ENCODE measurements at regions not wholly inside any gene's neighbourhood (a gene's known extent, or its start where the extent isn't known, plus 50 kb on each side); places are given as distances from the start of the nearest gene placed in this dataset.

DNA sequence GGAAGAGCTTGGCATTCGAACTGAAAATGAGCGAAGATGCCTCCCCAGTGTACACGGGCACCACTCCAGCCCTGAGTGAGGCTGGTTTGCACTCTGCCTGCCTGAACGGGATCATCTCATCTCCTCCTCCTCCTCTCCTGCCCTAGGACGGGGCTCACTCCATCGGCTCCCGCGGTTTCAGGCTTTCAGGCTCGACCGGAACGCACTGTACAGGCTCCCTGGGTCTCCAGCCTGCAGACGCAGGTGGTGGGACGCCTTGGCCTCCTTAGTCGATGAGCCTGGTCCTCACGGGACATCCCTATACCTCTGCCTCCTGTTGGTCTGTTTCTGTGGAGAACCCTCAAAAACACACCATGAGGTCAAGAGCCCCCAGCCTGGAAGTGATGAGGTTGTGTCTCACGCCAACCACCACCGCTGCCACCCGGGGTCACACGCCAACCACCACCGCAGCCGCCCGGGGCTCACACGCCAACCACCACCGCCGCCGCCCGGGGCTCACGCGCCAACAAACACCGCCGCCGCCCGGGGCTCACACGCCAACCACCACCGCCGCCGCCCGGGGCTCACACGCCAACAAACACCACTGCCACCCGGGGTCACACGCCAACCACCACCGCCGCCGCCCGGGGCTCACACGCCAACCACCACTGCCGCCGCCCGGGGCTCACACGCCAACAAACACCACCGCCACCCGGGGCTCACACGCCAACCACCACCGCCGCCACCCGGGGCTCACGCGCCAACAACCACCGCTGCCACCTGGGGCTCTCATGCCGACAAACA, 56.3 kb downstream of the FOXL3 start:
- TF ChIP-seq, protein P1, sequence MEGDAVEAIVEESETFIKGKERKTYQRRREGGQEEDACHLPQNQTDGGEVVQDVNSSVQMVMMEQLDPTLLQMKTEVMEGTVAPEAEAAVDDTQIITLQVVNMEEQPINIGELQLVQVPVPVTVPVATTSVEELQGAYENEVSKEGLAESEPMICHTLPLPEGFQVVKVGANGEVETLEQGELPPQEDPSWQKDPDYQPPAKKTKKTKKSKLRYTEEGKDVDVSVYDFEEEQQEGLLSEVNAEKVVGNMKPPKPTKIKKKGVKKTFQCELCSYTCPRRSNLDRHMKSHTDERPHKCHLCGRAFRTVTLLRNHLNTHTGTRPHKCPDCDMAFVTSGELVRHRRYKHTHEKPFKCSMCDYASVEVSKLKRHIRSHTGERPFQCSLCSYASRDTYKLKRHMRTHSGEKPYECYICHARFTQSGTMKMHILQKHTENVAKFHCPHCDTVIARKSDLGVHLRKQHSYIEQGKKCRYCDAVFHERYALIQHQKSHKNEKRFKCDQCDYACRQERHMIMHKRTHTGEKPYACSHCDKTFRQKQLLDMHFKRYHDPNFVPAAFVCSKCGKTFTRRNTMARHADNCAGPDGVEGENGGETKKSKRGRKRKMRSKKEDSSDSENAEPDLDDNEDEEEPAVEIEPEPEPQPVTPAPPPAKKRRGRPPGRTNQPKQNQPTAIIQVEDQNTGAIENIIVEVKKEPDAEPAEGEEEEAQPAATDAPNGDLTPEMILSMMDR (IDR thresholded peaks at IDR 0.05; ENCODE audit: low read depth, low read length) = no peak
- H3K4me3 ChIP-seq (ENCODE audit: low read depth, low read length) = no peak overlapping the region
- in situ Hi-C loops (cut with HindIII; ENCODE audit: low sequenced_read_pairs) = no loop called here
- DNase-seq (ENCODE audit: low read depth, low spot score) = no peak

DNA sequence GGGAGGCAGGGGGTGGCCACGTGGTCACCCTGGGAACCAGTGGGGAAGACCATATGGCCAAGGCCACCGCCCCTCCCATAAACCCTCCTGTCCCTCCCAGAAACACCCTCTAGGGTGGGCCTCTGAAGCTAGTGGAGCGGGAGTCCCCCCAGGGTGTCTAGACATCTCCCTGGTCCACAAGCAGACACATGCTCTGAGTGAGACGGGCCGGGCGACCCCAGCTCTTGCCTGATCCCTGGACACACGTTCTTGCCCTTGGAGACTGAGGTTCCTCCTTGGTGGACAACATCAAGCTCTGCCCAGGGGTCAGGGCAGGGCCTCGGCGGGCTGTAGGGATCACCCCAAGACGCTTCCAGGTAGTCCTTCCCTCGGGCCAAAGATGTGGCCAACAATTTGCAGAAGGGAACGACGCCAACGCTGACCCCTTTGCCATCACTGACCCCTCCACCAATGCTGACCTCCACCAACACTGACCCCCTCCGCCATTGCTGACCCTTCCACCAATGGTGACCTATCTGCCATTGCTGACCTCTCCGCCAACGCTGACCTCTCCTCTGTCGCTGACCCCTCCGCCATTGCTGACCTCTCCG, 57.1 kb downstream of the FOXL3 start:
- H3K4me3 ChIP-seq (ENCODE audit: low read depth, low read length) = no peak overlapping the region
- TF ChIP-seq, protein P1 (IDR thresholded peaks at IDR 0.05; ENCODE audit: low read depth, low read length) = no peak
- in situ Hi-C loops (cut with HindIII; ENCODE audit: low sequenced_read_pairs) = no loop called here
- DNase-seq (ENCODE audit: low read depth, low spot score) = no peak

DNA sequence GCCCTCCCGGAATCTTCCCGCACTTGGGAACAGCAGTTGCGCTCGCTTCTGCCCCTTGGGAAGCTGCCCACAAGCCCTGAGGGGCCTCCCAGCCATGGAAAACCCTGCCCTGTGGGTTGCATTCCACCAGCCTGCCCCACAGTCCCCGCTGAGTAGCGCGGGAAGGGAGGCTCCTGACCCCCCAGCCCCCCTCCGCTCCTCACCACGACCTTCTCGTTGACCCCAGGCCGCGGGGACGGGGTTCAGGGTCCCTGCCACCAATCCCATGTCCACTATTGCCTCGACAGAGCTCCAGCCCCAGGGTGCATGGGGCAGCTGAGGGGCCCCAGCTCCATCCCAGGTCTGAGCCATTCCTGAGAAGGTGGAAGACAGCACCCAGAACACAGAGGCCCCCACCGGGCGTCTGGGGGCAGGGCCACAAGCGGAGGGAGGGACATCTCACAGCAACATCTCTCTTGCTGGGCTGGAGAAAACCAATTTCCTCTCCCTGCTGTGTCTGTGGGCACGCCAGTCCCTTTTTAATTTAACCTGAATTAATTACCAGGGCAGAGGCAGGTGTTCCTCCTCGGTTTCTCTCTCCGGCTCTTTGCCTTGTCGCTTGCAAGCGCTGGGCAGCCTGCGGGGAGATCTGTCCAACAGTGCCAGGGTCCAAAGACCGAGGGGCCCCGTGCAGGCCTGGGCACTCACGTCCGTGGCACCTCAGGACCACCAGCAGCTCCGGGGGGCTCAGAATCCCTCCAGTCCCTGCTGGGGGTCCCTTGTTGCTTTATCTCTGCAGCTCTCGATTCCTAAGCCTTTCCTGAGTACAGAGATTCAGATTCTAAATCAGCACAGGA, 57.9 kb downstream of the FOXL3 start:
- no peak overlapping the region for H3K4me3 ChIP-seq (ENCODE audit: low read depth, low read length)
- no peak for DNase-seq (ENCODE audit: low read depth, low spot score)
- TF ChIP-seq, protein P1 (IDR thresholded peaks at IDR 0.05; ENCODE audit: low read depth, low read length) = no peak
- in situ Hi-C loops (cut with HindIII; ENCODE audit: low sequenced_read_pairs) = no loop called here

DNA sequence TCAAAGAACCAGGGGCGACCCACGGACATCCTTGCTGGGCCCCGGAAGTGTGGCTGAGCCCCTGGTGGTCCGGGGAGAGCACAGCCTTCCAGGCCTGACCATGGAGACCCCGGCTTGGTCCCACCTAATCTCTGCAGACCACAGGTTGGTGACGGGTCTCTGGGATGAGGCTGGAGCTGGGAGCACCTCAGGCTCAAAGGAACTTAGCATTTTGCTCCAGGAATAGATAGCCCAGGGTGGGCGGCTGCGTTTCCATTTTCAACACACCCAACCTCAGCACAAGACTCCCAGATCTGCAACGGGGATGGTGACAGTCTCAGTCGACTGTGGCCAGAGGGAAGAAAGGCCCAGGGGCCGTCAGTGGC, 58.5 kb downstream of the FOXL3 start:
- TF ChIP-seq, protein P1 (IDR thresholded peaks at IDR 0.05; ENCODE audit: low read depth, low read length) = no peak
- H3K4me3 ChIP-seq (ENCODE audit: low read depth, low read length) = no peak overlapping the region
- DNase-seq (ENCODE audit: low read depth, low spot score) = no peak
- in situ Hi-C loops (cut with HindIII; ENCODE audit: low sequenced_read_pairs) = no loop called here

DNA sequence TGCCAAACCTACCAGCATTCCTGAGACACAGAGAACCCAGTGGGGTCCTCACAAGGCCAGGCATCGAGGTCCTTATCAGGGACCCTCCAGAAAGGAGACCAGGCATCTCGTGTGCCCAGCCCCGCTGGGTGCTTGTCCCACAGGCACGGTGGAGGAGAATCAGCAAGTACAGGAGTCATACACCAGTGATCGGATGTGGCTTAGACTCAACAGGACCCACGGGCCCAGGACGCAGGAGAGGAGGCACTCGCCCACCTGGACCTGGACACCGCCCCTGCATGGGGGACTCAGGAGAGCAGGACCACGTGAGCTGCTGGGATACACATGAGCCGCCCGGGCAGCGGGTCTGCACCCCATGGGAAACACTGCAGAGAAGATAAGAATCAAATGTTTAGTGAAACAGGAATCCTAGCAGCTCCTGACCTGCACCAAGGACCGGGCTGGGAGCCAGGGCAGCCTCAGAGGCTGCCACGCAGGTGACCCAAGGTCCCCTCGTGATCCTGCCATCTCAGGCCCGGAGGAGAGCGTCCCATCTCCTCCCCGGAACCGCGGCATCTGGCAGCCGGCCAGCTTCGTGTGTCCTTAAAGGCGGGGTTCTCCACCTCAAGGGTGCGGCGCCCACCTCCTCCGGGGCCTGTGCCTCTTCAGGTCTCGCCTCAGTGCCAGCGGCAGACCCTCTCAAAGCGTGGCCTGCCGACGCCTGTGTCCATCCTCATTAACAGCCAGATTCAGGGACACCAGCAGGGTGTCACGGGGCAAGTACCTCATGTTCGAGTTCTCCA, 59.2 kb downstream of the FOXL3 start:
- TF ChIP-seq, protein P1 (IDR thresholded peaks at IDR 0.05; ENCODE audit: low read depth, low read length) = no peak
- H3K4me3 ChIP-seq (ENCODE audit: low read depth, low read length) = no peak overlapping the region
- no peak for DNase-seq (ENCODE audit: low read depth, low spot score)
- in situ Hi-C loops (cut with HindIII; ENCODE audit: low sequenced_read_pairs) = no loop called here

DNA sequence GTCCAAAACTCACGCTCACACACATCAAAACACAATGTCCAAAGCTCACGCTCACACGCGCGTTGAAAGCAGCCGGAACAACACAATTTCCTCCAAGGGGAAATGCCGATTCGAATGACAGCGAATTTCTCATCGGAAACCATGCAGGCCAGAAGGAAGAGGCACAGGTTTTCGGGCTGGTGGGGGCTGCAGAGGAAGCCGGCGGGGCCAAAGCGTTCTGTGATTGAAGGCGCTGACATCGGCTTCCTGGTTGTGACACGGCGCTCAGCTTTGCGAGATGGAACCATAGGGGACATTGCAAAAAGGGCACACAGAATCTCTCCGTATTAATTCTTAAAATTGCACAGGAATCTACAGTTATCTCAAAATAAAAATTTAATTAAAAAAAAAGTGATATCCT, 61.3 kb downstream of the FOXL3 start:
- in situ Hi-C loops (cut with HindIII; ENCODE audit: low sequenced_read_pairs) = no loop called here
- TF ChIP-seq, protein P1 (IDR thresholded peaks at IDR 0.05; ENCODE audit: low read depth, low read length) = no peak
- H3K4me3 ChIP-seq (ENCODE audit: low read depth, low read length) = no peak overlapping the region
- DNase-seq (ENCODE audit: low read depth, low spot score) = no peak

Data from astrocyte of the spinal cord (primary cell).